LNCAP (cell line): ENCODE measurements at regions not wholly inside any gene's neighbourhood (a gene's known extent, or its start where the extent isn't known, plus 50 kb on each side); places are given as distances from the start of the nearest gene placed in this dataset.

Experiments
- CTCF ChIP-seq: fragments of 450-650 bp; IDR thresholded peaks from 2 replicates; pipeline ENCODE4 v1.5.1; 2017; ENCODE audit warnings: mild to moderate bottlenecking

GRCh38 chr4:3845094-3845743 is 79.0 kb downstream of the ADRA2C start:
- TF ChIP-seq CTCF: peak; percentile 13; the same call in 1 of the 2 replicates

GRCh38 chr4:3845744-3846429 is 79.7 kb downstream of the ADRA2C start:
- no peak for TF ChIP-seq CTCF

DNA sequence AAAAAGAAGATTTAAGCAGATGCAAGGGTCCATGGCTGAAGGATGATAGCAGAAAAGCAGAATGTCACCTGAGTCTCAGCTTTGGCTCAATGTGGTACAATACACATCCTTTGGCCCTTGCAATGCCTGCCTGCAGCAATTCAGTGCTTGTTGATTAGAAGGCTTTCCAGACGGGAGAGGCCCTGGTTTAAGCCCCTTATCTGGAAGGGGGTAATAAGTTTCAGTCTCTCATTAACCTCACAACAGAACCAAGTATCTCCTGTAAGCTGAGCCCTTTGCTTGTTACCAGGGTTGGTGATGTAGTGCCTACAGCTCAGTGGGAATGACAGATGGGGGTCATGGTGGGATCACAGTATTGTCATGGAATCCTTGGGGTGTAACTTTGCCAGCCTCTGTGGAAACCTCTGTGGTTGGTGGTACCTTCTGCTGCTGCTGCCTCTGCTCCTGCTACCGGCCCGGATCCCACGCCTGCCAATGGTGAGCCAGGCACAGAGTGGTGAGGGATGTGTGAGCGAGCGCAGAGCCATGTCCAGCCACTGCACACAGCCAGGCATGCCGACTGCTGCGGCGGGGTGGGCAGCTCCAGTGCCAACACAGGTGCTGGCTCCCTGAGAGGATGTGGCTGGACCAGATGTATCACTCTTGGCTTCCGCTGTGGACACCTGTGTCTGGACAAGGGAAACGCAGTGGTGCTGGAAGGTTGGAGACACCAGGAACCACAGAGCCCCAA is 81.2 kb downstream of the ADRA2C start:
- TF ChIP-seq CTCF: no peak

GRCh38 chr4:3848323-3848722 is 82.1 kb downstream of the ADRA2C start:
- no peak for TF ChIP-seq CTCF

DNA sequence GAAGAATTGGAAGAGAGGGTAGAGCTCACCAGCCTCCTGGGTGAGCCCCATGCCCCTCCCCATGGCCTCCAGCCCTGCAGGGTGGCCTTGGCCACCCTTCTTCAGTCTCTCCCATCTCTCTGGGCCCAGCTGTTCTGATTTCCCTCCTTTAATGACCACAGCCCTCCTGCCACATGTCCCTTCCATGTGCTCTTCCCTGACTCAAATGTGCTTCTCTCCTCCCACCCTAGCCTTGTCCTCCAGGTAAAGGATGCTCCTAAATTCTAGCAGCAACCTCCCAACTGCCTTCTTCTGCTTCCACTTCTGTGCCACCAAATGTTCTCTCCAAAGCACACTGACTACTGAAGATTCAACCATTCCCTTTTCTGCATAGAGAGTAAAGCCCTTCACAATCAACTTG is 83.0 kb downstream of the ADRA2C start:
- no peak for TF ChIP-seq CTCF

- no peak for TF ChIP-seq CTCF
Measured at GRCh38 chr4:3850128-3850527, 83.9 kb downstream of the ADRA2C start.

DNA sequence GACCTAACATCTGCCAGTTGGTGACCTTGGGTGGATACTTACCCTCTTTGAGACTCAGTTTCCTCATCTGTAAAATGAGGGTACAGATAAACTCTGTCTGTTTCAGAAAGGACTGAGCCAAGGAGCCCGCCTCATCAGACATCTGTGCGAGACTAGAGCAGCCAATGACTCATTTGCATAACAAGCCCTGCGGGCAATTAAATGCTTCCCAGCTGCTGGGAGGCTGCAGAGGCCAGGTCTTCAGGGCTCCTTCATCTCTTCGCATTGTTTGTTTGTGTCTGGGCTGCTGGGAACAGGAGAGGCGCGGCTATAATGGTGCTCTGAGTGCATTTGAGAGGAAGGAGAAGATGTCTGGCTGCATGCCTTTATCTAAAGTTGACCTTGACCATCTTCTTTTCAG is 85.0 kb downstream of the ADRA2C start:
- TF ChIP-seq CTCF: no peak
